GM12864 (cell line): ENCODE measurements at regions not wholly inside any gene's neighbourhood (a gene's known extent, or its start where the extent isn't known, plus 50 kb on each side); places are given as distances from the start of the nearest gene placed in this dataset.

Experiments used
- DNase-seq: peaks from one replicate; pipeline ENCODE4 v3.0.0-alpha.2; 2011; ENCODE audit warnings: low read depth
- H3K4me3 ChIP-seq: 2 replicates; pipeline ENCODE4 v1.5.1; 2011; ENCODE audit warnings: mild to moderate bottlenecking, low read depth, low read length, control low read depth
- TF ChIP-seq, protein P1 (sequence below): IDR thresholded peaks from 2 replicates; pipeline ENCODE4 v1.5.1; 2011; ENCODE audit warnings: low read depth, mild to moderate bottlenecking, moderate library complexity, low read length, control low read depth, inconsistent platforms; ENCODE audit errors: missing control alignments

DNA sequence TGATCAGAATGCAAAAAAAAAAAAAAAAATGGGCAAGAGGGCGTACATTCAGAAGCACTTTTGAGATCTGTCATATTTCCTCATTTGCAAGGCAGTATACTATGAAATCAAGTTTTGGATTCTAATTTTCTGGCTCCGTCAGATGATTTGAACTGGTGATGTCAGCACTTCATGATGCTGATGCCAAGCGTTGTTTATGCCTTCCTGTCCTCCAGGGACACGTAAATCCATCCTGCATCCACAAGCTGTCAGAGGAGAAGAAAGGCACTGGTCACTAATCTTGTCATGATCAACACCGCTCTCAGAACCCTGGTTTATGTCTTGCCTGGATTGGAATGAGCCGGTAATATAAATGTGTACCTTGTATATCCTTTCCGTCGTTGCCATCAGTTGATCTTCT lies 152.1 kb upstream of the EPHA3 start:
- TF ChIP-seq, protein P1, sequence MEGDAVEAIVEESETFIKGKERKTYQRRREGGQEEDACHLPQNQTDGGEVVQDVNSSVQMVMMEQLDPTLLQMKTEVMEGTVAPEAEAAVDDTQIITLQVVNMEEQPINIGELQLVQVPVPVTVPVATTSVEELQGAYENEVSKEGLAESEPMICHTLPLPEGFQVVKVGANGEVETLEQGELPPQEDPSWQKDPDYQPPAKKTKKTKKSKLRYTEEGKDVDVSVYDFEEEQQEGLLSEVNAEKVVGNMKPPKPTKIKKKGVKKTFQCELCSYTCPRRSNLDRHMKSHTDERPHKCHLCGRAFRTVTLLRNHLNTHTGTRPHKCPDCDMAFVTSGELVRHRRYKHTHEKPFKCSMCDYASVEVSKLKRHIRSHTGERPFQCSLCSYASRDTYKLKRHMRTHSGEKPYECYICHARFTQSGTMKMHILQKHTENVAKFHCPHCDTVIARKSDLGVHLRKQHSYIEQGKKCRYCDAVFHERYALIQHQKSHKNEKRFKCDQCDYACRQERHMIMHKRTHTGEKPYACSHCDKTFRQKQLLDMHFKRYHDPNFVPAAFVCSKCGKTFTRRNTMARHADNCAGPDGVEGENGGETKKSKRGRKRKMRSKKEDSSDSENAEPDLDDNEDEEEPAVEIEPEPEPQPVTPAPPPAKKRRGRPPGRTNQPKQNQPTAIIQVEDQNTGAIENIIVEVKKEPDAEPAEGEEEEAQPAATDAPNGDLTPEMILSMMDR: no peak
- no peak overlapping the region for H3K4me3 ChIP-seq
- no peak for DNase-seq

DNA sequence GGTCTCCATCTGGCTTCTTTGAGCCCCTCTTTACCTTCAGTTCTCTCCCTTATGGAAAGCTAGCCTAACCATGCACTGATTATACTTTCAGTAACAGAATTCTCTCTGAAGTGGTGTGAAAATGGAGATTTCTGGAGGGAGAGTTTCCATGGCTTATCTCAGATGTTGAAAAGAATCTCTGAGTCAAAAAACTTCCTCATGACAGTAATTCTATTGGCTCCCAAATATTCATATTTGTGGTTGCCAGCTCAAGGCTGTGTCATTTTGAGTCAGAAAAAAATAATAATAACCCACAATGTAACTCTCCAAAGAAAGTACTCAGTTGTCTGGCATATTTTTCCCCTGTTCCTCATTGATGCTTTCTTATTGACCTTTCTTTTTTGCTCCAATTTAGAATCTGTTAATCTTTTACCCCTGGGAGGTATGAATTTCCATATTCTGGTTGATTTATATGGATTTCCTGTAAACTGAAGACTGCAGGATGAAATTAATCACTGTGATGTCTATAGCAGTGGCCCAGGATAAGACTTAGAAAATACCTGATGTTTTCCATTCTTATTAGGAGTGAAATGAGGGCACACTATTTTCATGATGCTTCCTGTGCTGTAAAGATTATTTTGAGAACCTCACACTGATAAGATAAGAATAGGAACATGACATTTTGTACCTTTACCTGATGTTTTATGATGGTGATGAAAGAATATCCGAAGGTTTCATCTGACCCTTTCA lies 149.5 kb upstream of the EPHA3 start:
- no peak for DNase-seq
- TF ChIP-seq, protein P1: no peak
- H3K4me3 ChIP-seq: no peak overlapping the region

DNA sequence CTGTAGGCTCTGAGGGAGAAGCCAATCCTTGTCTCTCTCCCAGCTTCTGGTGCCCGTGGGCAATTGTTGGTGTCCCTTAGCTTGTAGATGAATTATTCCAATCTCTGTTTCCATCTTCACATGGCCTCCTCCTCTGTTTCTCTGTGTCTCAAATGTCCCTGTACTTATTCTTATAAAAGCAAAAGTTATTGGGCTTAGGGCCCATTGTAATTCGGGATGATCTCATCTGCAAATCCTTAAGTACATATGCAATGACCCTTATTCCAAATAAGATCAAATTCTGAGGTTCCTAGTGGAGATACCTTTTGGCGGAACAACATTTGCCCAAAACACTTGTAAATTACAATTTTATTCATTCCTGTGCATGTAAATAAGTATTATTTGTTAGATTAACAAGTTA lies 147.4 kb upstream of the EPHA3 start:
- TF ChIP-seq, protein P1: no peak
- no peak for DNase-seq

DNA sequence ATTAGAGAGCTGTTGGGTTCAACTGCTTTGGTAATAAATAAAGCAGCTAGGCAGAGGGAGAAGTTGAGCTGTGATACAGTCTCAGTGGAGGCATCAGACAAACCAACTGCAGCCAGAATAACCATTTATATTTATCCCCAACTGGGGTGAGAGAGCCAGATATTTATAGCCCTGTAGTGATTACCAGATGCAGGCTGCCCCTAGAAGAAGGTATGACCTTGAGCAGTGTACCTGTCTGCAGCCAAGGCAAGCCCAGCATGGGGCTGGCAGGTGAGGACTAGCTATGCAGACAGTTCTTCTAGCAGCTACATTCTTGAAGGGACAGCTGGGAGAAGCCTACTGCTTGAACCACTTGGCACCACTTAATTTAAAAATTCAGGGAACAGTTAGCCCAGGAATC lies 144.4 kb upstream of the EPHA3 start:
- no peak for DNase-seq
- TF ChIP-seq, protein P1: no peak
- no peak overlapping the region for H3K4me3 ChIP-seq

More for the DNA sequence above, 147.4 kb upstream of the EPHA3 start:
- no peak overlapping the region for H3K4me3 ChIP-seq

DNA sequence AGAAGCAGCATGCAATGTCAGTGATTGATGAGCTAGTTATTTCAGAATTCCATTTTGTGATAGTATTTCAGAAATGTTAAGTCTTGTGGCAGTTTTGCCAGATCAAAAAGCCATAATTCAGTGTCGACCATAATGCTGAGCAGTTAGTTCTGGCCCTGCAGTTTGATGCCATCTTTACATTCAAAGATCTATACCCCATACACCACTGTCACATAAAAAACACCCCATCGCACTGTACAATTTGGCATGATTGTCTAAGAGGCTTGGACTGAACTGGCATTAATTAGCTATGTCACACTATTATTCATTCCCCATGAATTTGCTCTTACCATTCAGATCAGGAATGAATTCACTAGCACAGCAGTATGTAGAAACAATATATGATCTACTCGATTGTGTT lies 127.7 kb upstream of the EPHA3 start:
- TF ChIP-seq, protein P1: no peak
- DNase-seq: no peak

DNA sequence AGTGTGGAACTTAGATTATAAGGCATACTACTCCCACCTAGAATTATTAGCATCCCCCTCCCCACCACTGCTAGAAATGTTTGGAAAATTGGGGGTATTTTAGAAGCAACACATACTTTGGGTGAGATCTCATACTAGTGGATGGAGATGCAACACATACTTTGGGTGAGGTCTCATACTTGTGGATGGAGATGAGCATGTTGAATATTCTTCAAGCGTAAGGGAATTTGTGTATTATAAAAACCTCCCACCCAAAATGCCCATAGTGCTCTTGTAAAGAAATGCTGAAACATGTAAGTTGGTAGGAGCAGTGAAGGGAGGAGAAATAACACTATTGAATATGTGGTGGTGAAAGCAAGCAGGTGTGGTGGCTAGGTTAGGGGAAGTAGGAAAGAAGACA lies 124.0 kb upstream of the EPHA3 start:
- TF ChIP-seq, protein P1: no peak
- DNase-seq: no peak
- H3K4me3 ChIP-seq: no peak overlapping the region

More for the DNA sequence above, 127.7 kb upstream of the EPHA3 start:
- H3K4me3 ChIP-seq: no peak overlapping the region

DNA sequence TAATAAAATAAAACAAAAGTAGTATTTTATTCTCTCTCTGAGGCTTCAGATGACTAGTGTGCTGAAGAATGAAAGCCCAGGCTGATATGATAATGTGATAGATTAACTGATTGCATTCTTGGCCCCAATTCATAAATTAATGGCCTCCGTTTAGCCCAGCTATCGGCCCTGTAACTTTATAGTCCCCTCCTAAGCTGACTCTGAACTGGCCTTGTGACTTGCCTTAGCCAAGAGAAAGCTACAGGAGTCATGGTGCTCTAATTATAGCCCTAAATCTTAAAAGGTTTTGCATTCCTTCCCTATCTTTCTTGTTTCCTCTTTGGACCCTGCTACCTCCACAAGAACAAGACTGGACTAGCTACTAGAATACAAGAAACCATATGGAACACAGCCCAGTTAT lies 123.2 kb upstream of the EPHA3 start:
- DNase-seq: no peak
- TF ChIP-seq, protein P1: no peak
- H3K4me3 ChIP-seq: no peak overlapping the region
